ENCODE measurements at regions not wholly inside any gene's neighbourhood (a gene's known extent, or its start where the extent isn't known, plus 50 kb on each side); places are given as distances from the start of the nearest gene placed in this dataset.

GRCh38 chr9:21546949-21547348, 64.8 kb upstream of the IFNE start:
- Histone ChIP-seq H3K36me3 (replicated peaks in 1 of 2; ENCODE audit: control insufficient read depth in 1 of 2, insufficient read depth in 2 of 2, low read length in 2 of 2) (no peaks in the 10 kb centered on the region), H2AFZ (ENCODE audit: low read length) (no peak overlapping the region), H3K4me1 (ENCODE audit: insufficient read depth, low read length) (no peaks in the 10 kb centered on the region), H3K9me3 (ENCODE audit: low read length) (no peaks in the 10 kb centered on the region), H3K79me2 (ENCODE audit: insufficient read depth, low read length) (no peaks in the 10 kb centered on the region), H3K9ac (ENCODE audit: insufficient read depth, low read depth, low read length) (no peak overlapping the region), H4K20me1 (ENCODE audit: insufficient read depth, low read length) (no peaks in the 10 kb centered on the region), H3K27me3 (ENCODE audit: control insufficient read depth in 1 of 2, insufficient read depth in 2 of 2, low read length in 2 of 2) (no peaks in the 10 kb centered on the region), H3K4me3 (replicated peaks in 1 of 3; ENCODE audit: insufficient read depth in 1 of 3, low read depth in 2 of 3, low read length in 3 of 3) (no peak overlapping the region), H3K4me2 (ENCODE audit: low read depth, low read length) (no peak overlapping the region), H3K27ac (ENCODE audit: extremely low read length, insufficient read depth, low read length) (no peak overlapping the region)
- ChIA-PET CTCF (ENCODE audit: low intra/inter-chr PET ratio, low total read pairs) (no interaction called here), POLR2A (no interaction called here)
- no peak for TF ChIP-seq ZC3H13 (CRISPR knock-in tag; IDR thresholded peaks at IDR 0.05)
- TF ChIP-seq ZNF891 (CRISPR knock-in tag; IDR thresholded peaks at IDR 0.05): no peak
- no peak for TF ChIP-seq ZNF747 (CRISPR knock-in tag; IDR thresholded peaks at IDR 0.05; ENCODE audit: borderline replicate concordance)
- WGBS (ENCODE audit: low lambda C conversion rate): 0% methylated on average over 1 of the region's 1 CpG
- ATAC-seq (no peak), DNase-seq (ENCODE audit: low spot score) (no peak), FAIRE-seq (no peak)
- intact Hi-C loops (cut with micrococcal nuclease; ENCODE audit: unreplicated experiment): no loop called here
- BruUV-seq (replicated peaks): no TSS peak
- in situ Hi-C loops (cut with HindIII; ENCODE audit: extremely low pct_ligation_motif_present, low pct_unique_long_range_greater_than_20kb): no loop called here

GRCh38 chr9:21549251-21549765, 67.2 kb upstream of the IFNE start:
- intact Hi-C loops (cut with micrococcal nuclease; ENCODE audit: unreplicated experiment): no loop called here
- Histone ChIP-seq H2AFZ (ENCODE audit: low read length) (no peak overlapping the region), H4K20me1 (ENCODE audit: insufficient read depth, low read length) (no peaks in the 10 kb centered on the region), H3K9me3 (ENCODE audit: low read length) (no peaks in the 10 kb centered on the region), H3K36me3 (replicated peaks in 1 of 2; ENCODE audit: control insufficient read depth in 1 of 2, insufficient read depth in 2 of 2, low read length in 2 of 2) (no peaks in the 10 kb centered on the region), H3K27ac (ENCODE audit: extremely low read length, insufficient read depth, low read length) (no peak overlapping the region), H3K4me3 (replicated peaks in 1 of 3; ENCODE audit: insufficient read depth in 1 of 3, low read depth in 2 of 3, low read length in 3 of 3) (no peak overlapping the region), H3K27me3 (ENCODE audit: control insufficient read depth in 1 of 2, insufficient read depth in 2 of 2, low read length in 2 of 2) (no peaks in the 10 kb centered on the region), H3K4me1 (ENCODE audit: insufficient read depth, low read length) (no peaks in the 10 kb centered on the region), H3K4me2 (ENCODE audit: low read depth, low read length) (no peak overlapping the region), H3K9ac (ENCODE audit: insufficient read depth, low read depth, low read length) (no peak overlapping the region), H3K79me2 (ENCODE audit: insufficient read depth, low read length) (no peaks in the 10 kb centered on the region)
- in situ Hi-C loops (cut with HindIII; ENCODE audit: extremely low pct_ligation_motif_present, low pct_unique_long_range_greater_than_20kb): no loop called here
- FAIRE-seq (no peak), ATAC-seq (no peak), DNase-seq (ENCODE audit: low spot score) (no peak)
- WGBS (ENCODE audit: low lambda C conversion rate): 22% methylated on average over 9 of the region's 9 CpGs
- CTCF ChIA-PET (ENCODE audit: low intra/inter-chr PET ratio, low total read pairs): no interaction called here
- no TSS peak for BruUV-seq (replicated peaks)
- POLR2A ChIA-PET: no interaction called here
- no peak for TF ChIP-seq GPN1 (CRISPR knock-in tag; IDR thresholded peaks at IDR 0.05; ENCODE audit: borderline replicate concordance)
- TF ChIP-seq EP300 (IDR thresholded peaks at IDR 0.05; ENCODE audit: low read depth in 2 of 2, low read length in 2 of 2): no peak
- TF ChIP-seq EP300 (CRISPR knock-in tag; IDR thresholded peaks at IDR 0.05; ENCODE audit: borderline replicate concordance): no peak
- TF ChIP-seq SAP130 (CRISPR knock-in tag; IDR thresholded peaks at IDR 0.05; ENCODE audit: low read depth): no peak
- no peak for TF ChIP-seq ATF5 (CRISPR knock-in tag; IDR thresholded peaks at IDR 0.05; ENCODE audit: low read depth)
- TF ChIP-seq PCBP1 (IDR thresholded peaks at IDR 0.05; ENCODE audit: borderline replicate concordance, low read depth, low read length): no peak
- no peak for TF ChIP-seq ZNF383 (CRISPR knock-in tag; IDR thresholded peaks at IDR 0.05; ENCODE audit: borderline replicate concordance)
- TF ChIP-seq TIGD3 (CRISPR knock-in tag; IDR thresholded peaks at IDR 0.05; ENCODE audit: borderline replicate concordance): no peak
- no peak for TF ChIP-seq RAD21 (CRISPR knock-in tag; IDR thresholded peaks at IDR 0.05)
- TF ChIP-seq ZNF564 (CRISPR knock-in tag; IDR thresholded peaks at IDR 0.05): no peak
- TF ChIP-seq ZFP62 (CRISPR knock-in tag; IDR thresholded peaks at IDR 0.05): no peak
- TF ChIP-seq ZNF770 (CRISPR knock-in tag; IDR thresholded peaks at IDR 0.05): no peak
- TF ChIP-seq SRSF9 (IDR thresholded peaks at IDR 0.05; ENCODE audit: borderline replicate concordance, insufficient read depth, low read depth, low read length, poor library complexity, severe bottlenecking): no peak

Measured in HepG2 (cell line).